H1 (cell line): ENCODE measurements at regions not wholly inside any gene's neighbourhood (a gene's known extent, or its start where the extent isn't known, plus 50 kb on each side); places are given as distances from the start of the nearest gene placed in this dataset.

Experiments
- CHD7 ChIP-seq: fragments of 300-600 bp; sonication (generic); IDR thresholded peaks from 2 replicates; pipeline ENCODE4 v1.7.1; 2012; ENCODE audit warnings: low read length, moderate library complexity, mild to moderate bottlenecking, inconsistent platforms; ENCODE audit not compliant: insufficient replicate concordance
- EP300 ChIP-seq, 2 experiments: IDR thresholded peaks; 1 replicate in 1 of 2; 2 replicates in 1 of 2; pipeline ENCODE4 v1.6.1; 2011 to 2012; ENCODE audit warnings: low read depth in 2 of 2, low read length in 2 of 2, mild to moderate bottlenecking in 2 of 2, borderline replicate concordance in 1 of 2, inconsistent platforms in 1 of 2, moderate library complexity in 1 of 2
- SIX5 ChIP-seq: IDR thresholded peaks from 2 replicates; pipeline ENCODE4 v1.6.1; 2011; ENCODE audit warnings: mild to moderate bottlenecking, low read depth, low read length

- TF ChIP-seq CHD7 (no peak), EP300 (IDR thresholded peaks at IDR 0.05; ENCODE audit: borderline replicate concordance in 1 of 2, low read depth in 2 of 2, low read length in 2 of 2) (no peak), SIX5 (no peak)
Measured at GRCh38 chr21:28767523-28767922, 225.2 kb downstream of the LTN1 start (continued).
